22Rv1 (cell line): ENCODE measurements at regions not wholly inside any gene's neighbourhood (a gene's known extent, or its start where the extent isn't known, plus 50 kb on each side); places are given as distances from the start of the nearest gene placed in this dataset.

Experiments used
- ZFX ChIP-seq: fragments of 450-650 bp; IDR thresholded peaks from 2 replicates; pipeline ENCODE4 v1.6.1; 2017; ENCODE audit warnings: antibody characterized with exemption, borderline replicate concordance
- TF ChIP-seq, protein P1 (sequence below): fragments of 450-650 bp; IDR thresholded peaks from 2 replicates; pipeline ENCODE4 v1.5.1; 2017; ENCODE audit warnings: mild to moderate bottlenecking

DNA sequence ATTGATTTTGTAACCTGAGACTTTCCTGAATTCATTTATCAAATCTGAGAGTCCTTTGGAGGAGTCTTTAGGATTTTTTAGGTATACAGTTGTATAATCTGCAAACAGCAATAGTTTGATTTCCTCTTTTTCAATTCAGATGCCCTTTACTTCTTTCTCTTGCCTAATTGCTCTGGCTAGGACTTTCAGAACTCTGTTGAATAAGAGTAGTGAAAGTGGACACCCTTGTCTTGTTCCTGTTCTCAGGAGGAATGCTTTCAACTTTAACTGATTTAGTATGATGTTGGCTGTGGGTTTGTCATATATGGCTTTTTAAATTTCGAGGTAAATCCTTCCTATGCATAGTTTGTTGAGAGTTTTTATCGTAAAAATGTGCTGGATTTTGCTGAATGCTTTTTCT, 227.4 kb downstream of the CSNK2A3 start:
- TF ChIP-seq, protein P1, sequence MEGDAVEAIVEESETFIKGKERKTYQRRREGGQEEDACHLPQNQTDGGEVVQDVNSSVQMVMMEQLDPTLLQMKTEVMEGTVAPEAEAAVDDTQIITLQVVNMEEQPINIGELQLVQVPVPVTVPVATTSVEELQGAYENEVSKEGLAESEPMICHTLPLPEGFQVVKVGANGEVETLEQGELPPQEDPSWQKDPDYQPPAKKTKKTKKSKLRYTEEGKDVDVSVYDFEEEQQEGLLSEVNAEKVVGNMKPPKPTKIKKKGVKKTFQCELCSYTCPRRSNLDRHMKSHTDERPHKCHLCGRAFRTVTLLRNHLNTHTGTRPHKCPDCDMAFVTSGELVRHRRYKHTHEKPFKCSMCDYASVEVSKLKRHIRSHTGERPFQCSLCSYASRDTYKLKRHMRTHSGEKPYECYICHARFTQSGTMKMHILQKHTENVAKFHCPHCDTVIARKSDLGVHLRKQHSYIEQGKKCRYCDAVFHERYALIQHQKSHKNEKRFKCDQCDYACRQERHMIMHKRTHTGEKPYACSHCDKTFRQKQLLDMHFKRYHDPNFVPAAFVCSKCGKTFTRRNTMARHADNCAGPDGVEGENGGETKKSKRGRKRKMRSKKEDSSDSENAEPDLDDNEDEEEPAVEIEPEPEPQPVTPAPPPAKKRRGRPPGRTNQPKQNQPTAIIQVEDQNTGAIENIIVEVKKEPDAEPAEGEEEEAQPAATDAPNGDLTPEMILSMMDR: no peak
- no peak for TF ChIP-seq ZFX
